DMS79 treated with DMSO at 0.1 percent for 48 hours (cell line): ENCODE measurements at regions not wholly inside any gene's neighbourhood (a gene's known extent, or its start where the extent isn't known, plus 50 kb on each side); places are given as distances from the start of the nearest gene placed in this dataset.

Source experiments
- DNase-seq: peaks from one replicate; lab custom pipeline; 2025; lab: John Stamatoyannopoulos, UW

GRCh38 chr1:172952516-172952915, 98.2 kb downstream of the TNFSF18 start:
- DNase-seq: no peak

- no peak for DNase-seq
These were observed 96.1 kb downstream of the TNFSF18 start for GRCh38 chr1:172954476-172955150.

GRCh38 chr1:172955161-172955815, 95.5 kb downstream of the TNFSF18 start:
- no peak for DNase-seq

- no peak for DNase-seq
These were observed 93.9 kb downstream of the TNFSF18 start for GRCh38 chr1:172956871-172957270.

GRCh38 chr1:172957491-172957890, 93.2 kb downstream of the TNFSF18 start:
- DNase-seq: no peak

- no peak for DNase-seq
These were observed 91.2 kb downstream of the TNFSF18 start for GRCh38 chr1:172959571-172959970.

GRCh38 chr1:172960019-172960418, 90.7 kb downstream of the TNFSF18 start:
- DNase-seq: no peak

- DNase-seq: no peak
These were observed 90.1 kb downstream of the TNFSF18 start for GRCh38 chr1:172960454-172961208.

GRCh38 chr1:172964864-172965263, 85.9 kb downstream of the TNFSF18 start:
- no peak for DNase-seq

GRCh38 chr1:172966844-172967540, 83.7 kb downstream of the TNFSF18 start:
- DNase-seq: no peak

GRCh38 chr1:172967936-172968335, 82.8 kb downstream of the TNFSF18 start:
- DNase-seq: no peak

- DNase-seq: no peak
These were observed 81.1 kb downstream of the TNFSF18 start for GRCh38 chr1:172969611-172970010.

GRCh38 chr1:172970186-172970585, 80.6 kb downstream of the TNFSF18 start:
- DNase-seq: no peak

GRCh38 chr1:172971241-172971640, 79.5 kb downstream of the TNFSF18 start:
- DNase-seq: no peak

- no peak for DNase-seq
These were observed 78.5 kb downstream of the TNFSF18 start for GRCh38 chr1:172972258-172972657.

GRCh38 chr1:172973424-172973823, 77.3 kb downstream of the TNFSF18 start:
- no peak for DNase-seq

- no peak for DNase-seq
These were observed 74.3 kb downstream of the TNFSF18 start for GRCh38 chr1:172976222-172977041.

- DNase-seq: no peak
These were observed 73.3 kb downstream of the TNFSF18 start for GRCh38 chr1:172977296-172978017.

GRCh38 chr1:172978595-172978994, 72.1 kb downstream of the TNFSF18 start:
- no peak for DNase-seq

GRCh38 chr1:172979828-172980227, 70.9 kb downstream of the TNFSF18 start:
- no peak for DNase-seq

GRCh38 chr1:172980456-172980855, 70.3 kb downstream of the TNFSF18 start:
- DNase-seq: no peak
